Glomerular endothelial cell (primary cell): ENCODE measurements at regions not wholly inside any gene's neighbourhood (a gene's known extent, or its start where the extent isn't known, plus 50 kb on each side); places are given as distances from the start of the nearest gene placed in this dataset.

Experiments used
- DNase-seq: peaks from one replicate; pipeline ENCODE4 v3.0.0-alpha.2; 2011; ENCODE audit warnings: low read depth, low spot score; ENCODE audit errors: extremely low read depth

DNA sequence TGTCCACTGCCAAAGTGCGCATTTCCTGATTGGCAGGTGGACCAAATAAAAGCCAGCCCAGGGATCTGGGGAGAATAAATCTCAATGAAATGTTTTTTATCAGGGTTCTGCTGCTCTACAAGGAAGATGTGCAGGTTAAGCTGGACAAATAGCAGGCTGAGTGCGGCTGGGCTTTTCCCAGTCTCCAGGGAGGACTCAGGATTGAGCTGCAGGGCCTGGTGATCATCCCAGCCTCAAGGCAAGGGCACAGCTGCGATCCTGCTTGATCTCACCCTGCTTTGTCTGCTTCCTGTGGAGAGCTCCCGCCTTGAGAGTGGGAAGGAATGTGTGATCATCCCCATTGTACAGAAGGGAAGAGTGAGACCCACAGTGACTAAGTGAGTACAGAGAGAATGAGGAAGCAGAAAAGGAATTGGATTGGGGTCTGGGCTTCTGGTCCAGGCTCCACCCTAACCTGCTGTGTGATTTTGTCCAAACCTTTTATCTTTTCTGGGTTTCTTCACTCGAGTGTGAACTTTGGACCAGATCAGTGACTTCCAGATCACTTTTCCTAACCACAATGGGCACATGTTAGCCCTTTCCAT, 75.3 kb upstream of the CRHR1 start:
- no peak for DNase-seq

DNA sequence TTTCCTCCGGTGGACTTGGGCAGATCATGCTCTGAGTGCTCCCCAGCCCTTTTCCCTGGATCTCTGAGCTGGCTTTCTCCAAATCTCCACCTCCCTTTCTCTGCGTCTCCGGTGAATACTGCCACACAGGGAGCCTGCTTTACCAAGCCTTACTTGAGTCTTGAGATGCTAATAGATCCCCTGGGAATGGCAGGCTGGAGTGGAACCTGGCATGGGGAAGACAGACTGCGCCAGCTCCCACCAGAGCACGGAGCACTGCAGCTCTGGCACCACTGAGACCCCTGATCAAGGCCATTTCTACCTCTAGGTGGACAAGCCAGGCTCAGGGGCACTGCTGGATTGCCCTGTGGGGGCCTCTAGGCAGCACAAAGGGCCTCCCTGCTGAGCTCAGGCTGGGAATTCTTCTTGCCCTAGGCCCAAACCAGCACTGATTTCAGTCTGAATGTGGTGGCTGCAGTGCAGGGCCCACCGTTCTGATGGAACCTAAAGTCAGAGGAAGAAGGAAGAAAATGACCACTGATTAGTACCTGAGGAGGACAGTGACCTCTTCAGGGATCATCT, 74.3 kb upstream of the CRHR1 start:
- no peak for DNase-seq

DNA sequence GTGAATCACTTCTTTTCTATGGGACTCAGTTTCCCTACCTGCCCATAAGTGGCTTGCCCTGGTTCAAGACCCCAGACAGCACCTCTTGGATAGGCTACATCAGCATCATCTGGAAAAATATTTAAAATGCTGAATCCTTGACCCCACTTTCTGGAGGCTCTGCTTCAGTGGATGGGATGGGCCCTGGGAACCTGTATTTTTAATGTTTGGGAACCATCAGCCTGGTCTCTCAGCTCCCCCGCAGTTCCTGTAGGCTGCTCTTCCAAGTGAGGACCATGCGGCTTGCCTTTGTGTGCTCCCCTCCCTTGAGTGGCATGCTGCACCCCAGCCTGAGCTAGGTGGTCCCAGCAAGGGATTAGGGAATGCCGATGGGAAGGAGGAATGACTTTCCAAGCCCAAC, 68.3 kb upstream of the CRHR1 start:
- no peak for DNase-seq

DNA sequence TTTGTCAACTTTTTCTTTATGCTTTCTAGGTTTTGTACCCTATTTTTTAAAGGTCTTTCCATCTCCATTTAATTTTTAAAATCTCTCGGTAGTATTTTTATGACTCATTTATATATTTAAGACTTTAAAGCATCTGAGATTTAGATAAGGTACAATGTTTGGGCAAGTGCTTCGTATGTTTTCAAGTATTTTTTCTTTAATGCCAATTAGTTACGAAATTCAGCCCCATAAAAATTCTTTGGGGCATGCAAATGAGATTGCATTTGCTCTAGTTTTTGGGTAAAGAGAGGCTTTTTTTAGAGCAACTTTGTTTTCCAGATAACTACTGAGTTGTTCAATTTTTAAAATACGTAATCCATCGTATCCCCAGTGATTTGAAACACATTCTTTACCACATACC, 65.3 kb upstream of the CRHR1 start:
- DNase-seq: no peak

DNA sequence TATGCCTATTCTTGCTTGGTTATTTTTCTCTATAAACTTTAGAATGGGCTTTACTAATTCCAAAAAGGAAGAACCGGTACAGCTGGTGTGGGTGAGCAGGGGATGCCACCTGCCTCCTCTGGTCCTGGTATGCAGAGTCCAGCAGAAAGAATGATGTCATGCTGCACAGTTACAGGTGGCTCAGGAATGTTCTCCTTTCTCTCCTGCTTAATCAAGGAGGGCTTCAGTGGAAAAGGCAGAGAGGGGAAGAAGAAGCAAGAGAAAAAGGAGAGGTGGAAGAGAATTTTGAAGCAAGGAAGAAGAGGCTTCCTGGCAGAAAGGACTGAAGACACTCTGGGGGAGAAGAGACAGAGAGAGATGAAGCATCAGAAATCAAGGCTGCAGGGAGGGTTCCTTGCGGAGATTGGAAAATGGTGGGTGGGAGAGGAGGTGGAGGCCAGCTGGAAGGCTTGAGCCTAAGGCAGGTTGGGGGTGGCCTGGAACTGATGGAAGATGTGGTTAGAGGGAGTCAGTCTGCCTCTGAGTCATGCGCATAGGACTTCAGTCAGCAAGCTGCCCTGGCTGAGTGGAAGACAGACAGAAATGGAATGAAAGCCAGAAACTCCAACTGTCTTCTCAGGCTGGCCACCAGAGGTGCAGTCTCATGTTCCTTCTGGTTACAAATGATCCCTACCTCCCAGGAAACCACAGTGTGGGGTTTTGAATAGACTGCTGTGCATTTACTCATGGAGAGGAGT, 64.6 kb upstream of the CRHR1 start:
- no peak for DNase-seq

DNA sequence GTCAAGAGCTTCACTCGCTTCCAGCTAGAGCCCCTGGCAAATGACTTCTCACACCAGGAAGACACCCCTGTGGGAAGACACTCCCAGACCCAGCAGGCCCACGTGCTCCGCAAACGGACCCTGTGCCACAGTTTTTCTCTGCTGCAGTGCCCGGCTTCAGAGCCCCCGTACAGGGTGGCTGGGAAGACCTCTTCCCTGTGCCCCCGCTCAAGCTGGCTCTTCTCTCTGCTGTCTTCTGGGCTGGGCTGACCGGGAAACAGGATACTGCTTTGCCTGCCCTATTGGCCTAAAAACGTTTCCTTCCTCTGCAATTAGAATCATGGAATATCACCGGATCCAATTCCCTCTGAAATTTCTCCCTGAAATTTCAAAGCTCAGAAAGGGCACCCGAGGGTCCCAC, 63.7 kb upstream of the CRHR1 start:
- DNase-seq: no peak

DNA sequence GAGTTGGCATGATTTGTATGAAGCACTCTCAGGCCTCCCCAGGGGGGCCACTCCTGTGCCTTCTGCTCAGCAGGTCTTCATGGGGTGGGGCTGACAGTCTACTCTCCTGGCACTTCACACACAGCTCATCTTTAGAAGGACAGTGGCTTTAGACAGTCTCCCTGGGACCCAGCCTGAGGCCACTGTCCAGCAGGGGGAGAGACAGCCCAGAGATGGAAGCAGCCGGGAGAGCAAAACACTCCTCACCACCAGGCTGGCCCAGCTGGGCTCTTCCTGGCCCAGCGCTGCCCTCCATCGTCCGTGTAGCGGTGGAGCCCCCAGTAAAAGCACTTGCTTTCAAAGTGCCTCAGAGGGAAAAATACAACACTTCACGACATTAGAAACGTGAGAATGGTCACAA, 62.0 kb upstream of the CRHR1 start:
- no peak for DNase-seq

DNA sequence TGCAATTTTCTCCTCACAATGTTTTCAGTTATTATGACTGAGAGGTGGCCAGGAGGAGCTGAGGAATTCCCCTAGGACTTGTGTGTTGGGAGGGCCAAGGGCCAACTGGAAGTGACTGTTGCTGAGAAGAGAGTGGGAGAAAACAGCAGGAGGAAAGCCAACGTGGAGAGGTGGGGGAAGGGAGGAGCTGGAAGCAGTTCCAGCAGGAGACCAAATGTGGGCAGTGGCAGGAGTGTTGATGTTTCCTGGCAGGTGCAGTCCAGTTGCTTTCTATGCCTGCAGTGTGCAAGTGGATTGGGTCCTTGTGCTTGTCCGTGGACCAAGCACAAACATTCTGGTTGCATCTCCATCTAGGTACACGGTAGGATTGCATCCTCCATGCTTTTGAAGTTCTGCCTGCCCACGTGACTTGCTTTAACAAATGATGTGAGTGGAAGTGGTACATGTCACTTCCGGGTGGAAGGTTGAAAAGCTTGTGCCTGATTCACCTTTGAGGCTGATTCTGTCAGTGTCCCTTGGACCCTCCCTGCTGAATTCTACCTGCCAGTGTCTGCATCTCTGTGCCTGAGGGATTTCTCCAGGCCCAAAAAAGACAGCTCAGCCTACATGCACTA, 54.7 kb upstream of the CRHR1 start:
- no peak for DNase-seq

DNA sequence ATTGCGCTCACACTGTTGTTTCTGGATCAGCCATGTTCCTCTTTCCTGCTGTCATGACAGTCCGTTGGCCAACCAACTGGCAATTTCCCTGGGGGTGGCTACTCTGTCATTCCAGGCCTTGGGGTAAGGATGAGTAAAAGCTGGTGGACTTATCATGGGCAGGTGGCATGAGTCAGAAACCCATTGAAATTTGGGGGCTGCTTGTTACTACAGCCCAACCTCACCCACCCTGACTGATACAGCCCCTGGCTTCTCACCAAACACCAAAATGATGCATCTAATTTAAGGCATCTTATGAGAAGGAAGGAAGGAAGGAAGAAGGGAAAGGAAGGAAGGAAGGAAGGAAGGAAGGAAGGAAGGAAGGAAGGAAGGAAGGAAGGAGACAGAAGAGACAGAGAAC, 53.9 kb upstream of the CRHR1 start:
- DNase-seq: no peak

DNA sequence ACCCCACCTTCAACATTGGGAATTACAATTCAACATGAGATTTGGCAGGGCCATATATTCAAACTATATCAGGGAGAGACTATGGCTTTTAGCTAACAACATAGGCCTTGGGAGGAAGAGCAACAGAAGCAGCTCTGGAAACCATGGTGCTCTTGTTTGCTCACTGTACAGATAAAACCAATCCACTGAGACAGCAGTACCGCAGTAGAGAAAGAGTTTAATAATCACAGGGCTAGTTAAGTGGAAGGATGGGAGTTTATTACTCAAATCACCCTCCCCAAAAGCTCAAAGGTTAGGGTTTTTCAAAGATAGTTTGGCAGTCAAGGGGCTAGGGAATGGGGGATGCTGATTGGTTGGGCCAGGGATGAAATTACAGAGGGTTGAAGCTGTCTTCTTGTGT, 52.7 kb upstream of the CRHR1 start:
- DNase-seq: no peak

DNA sequence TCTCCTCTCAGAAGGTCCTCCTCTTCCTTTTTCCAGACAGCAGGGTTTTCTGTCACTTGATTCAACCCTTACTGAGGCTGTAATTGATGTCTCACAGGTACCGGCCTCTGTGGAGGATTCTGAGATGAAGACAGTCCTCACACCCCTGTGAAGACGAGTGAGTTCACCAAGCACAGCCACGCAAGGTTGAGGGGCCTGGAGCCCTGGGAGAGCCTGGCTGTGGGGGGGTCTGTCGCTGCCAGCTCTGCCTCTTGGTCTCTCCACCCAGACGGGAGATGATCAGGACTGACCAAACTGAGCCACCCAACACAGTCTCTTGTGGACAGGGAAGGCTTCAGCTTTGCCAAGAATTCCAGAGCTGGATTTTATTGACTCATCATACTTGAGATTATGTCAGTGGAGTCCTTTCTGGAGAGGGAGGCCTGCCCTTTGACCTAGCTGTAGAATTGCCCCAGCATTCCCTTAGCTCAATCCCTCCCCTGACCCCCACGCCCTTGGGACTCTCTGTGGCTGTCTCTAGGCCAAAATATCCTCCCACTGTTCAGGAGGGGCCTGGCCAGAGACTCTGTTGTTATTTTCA, 51.1 kb upstream of the CRHR1 start:
- no peak for DNase-seq

DNA sequence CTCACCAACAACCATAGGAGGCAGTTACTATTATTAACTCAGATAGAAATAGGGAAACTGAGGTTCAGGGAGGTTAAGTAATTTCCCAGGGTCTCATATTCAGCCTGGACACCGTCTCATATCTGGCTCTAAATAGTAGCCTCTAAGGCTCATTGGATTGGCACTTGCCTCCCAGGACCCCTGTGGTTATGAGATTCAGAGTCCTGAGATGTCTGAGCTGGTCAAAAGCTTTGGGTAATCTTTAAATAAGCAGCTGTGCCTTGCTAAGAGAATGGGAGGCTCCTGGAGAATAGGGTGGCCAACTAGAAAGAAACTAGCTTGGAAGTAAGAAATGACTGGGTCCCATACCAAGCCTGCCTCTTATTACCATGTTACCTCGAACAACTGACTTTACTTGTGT, 50.3 kb upstream of the CRHR1 start:
- no peak for DNase-seq
